Effector memory CD8-positive, alpha-beta T cell (primary cell): ENCODE measurements at regions not wholly inside any gene's neighbourhood (a gene's known extent, or its start where the extent isn't known, plus 50 kb on each side); places are given as distances from the start of the nearest gene placed in this dataset.

Experiments used
- ATAC-seq: fragments of 150-1000 bp; cut with Tn5 transposase; replicated peaks from 2 replicates; pipeline ENCODE4 v1.10.0; 2021; ENCODE audit warnings: mild to moderate bottlenecking, moderate library complexity
- DNase-seq, 3 experiments: peaks; one replicate each; pipeline ENCODE4 v3.0.0; 2021
- H3K27ac Mint-ChIP-seq, 2 donors: one replicate each; pipeline ENCODE4 v1.8.0; 2022; ENCODE audit warnings: mild to moderate bottlenecking in 2 of 2, mixed read lengths in 2 of 2, moderate library complexity in 2 of 2
- H3K27me3 Mint-ChIP-seq, 2 donors: one replicate each; pipeline ENCODE4 v1.8.0; 2022; ENCODE audit warnings: mixed read lengths in 2 of 2
- H3K36me3 Mint-ChIP-seq: one replicate; pipeline ENCODE4 v1.8.0; 2022; ENCODE audit warnings: mild to moderate bottlenecking, moderate library complexity, mixed read lengths; ENCODE audit not compliant: insufficient read depth
- H3K4me1 Mint-ChIP-seq, 2 donors: one replicate each; pipeline ENCODE4 v1.8.0; 2022; ENCODE audit warnings: low read depth in 2 of 2, mixed read lengths in 2 of 2
- H3K4me3 Mint-ChIP-seq, 2 donors: one replicate each; pipeline ENCODE4 v1.8.0; 2022; ENCODE audit warnings: mild to moderate bottlenecking in 2 of 2, mixed read lengths in 2 of 2, moderate library complexity in 2 of 2
- H3K9me3 Mint-ChIP-seq, 2 donors: one replicate each; pipeline ENCODE4 v1.8.0; 2022; ENCODE audit warnings: mixed read lengths in 2 of 2

DNA sequence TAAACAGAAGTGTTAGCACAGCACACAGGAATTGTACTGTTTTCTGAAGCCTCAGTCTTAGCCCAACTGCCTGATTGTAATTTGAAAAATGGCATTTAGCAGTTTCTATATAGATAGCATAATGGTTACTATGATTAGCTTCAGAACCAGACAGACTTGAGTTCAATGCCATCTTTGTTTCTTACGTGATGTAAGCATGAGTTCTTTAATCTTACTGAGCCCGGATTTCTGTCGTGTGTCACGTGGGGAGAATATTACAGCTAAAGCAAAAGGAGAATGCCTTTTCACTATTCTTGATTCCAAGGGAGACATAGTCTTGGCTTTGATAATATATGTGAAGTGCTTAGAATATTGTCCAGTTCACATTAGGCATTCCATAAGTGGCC, 407.3 kb downstream of the STIM2 start:
- Mint-ChIP-seq H3K27ac (no peak overlapping the region), H3K9me3 (peaks cover 0 to 2% of the 10 kb centered on the region in 2 donors), H3K4me3 (no peak overlapping the region), H3K4me1 (no peaks in the 10 kb centered on the region), H3K36me3 (no peaks in the 10 kb centered on the region), H3K27me3 (no peaks in the 10 kb centered on the region)
- DNase-seq: no peak
- no peak for ATAC-seq

DNA sequence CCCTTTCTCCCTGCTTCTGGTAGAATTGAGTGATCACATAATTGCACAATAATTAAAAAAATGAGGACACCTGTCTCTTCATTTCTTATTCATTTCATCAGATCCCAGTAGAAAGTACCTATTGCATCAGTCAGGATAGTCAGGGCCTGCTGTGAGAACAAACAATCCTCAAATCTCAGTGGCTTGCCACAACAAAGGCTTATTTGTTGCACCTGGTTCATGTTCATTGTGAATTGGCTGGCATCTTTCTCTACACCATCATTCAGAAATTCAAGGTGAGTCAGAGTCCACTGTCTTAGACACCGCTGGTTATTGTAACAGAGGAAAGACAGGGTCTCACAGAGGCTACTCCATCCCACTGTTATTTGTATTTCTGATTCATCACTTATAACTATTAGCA, 409.8 kb downstream of the STIM2 start:
- H3K27ac Mint-ChIP-seq: no peak overlapping the region
- H3K4me1 Mint-ChIP-seq: no peaks in the 10 kb centered on the region
- no peaks in the 10 kb centered on the region for H3K27me3 Mint-ChIP-seq
- DNase-seq (no peak), ATAC-seq (no peak)
- no peaks in the 10 kb centered on the region for H3K36me3 Mint-ChIP-seq
- H3K9me3 Mint-ChIP-seq: peaks cover 0 to 4% of the 10 kb centered on the region in 2 donors
- no peak overlapping the region for H3K4me3 Mint-ChIP-seq

GRCh38 chr4:27271555-27271954, 410.9 kb downstream of the STIM2 start:
- Mint-ChIP-seq H3K9me3 (peaks cover 0 to 4% of the 10 kb centered on the region in 2 donors), H3K36me3 (no peaks in the 10 kb centered on the region), H3K4me1 (no peaks in the 10 kb centered on the region), H3K27ac (no peak overlapping the region), H3K27me3 (no peaks in the 10 kb centered on the region), H3K4me3 (no peak overlapping the region)
- DNase-seq (no peak), ATAC-seq (no peak)

GRCh38 chr4:27272217-27272616, 411.6 kb downstream of the STIM2 start:
- no peak for ATAC-seq
- no peak overlapping the region for H3K27ac Mint-ChIP-seq

GRCh38 chr4:27276307-27277073, 415.8 kb downstream of the STIM2 start:
- Mint-ChIP-seq H3K4me1 (no peaks in the 10 kb centered on the region), H3K9me3 (peaks cover 8% of the 10 kb centered on the region in 2 donors), H3K27ac (no peak overlapping the region), H3K27me3 (no peaks in the 10 kb centered on the region), H3K36me3 (no peaks in the 10 kb centered on the region), H3K4me3 (no peak overlapping the region)
- ATAC-seq (no peak), DNase-seq (no peak)

More at GRCh38 chr4:27272217-27272616, 411.6 kb downstream of the STIM2 start:
- Mint-ChIP-seq H3K4me1 (no peaks in the 10 kb centered on the region), H3K4me3 (no peak overlapping the region), H3K9me3 (peaks cover 0 to 4% of the 10 kb centered on the region in 2 donors), H3K27me3 (no peaks in the 10 kb centered on the region), H3K36me3 (no peaks in the 10 kb centered on the region)
- DNase-seq: no peak

GRCh38 chr4:27278615-27279375, 418.2 kb downstream of the STIM2 start:
- H3K4me1 Mint-ChIP-seq: no peaks in the 10 kb centered on the region
- ATAC-seq: no peak

DNA sequence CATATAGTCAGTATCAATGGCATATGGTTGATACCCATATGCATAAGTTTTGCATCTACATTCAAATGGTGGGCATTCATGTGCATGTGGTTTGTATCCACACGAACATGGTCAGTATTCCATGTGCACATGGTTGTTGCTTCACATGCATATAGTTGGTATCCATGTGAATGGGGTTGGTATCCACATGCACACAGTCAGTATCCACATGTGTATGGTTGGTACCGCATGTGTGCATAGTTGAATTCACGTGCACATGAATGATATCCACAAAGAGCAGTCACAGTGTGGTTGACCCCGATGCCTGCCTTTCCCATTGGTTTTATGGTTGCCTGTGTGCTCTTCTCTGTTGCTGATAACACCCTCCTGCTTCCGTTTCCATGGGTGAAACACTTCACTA, 427.9 kb downstream of the STIM2 start:
- no peak overlapping the region for H3K27ac Mint-ChIP-seq
- peaks cover 5 to 11% of the 10 kb centered on the region in 2 donors for H3K9me3 Mint-ChIP-seq
- H3K4me3 Mint-ChIP-seq: no peak overlapping the region
- no peaks in the 10 kb centered on the region for H3K27me3 Mint-ChIP-seq
- H3K36me3 Mint-ChIP-seq: no peaks in the 10 kb centered on the region
- DNase-seq (no peak), ATAC-seq (no peak)
- H3K4me1 Mint-ChIP-seq: no peaks in the 10 kb centered on the region

More at GRCh38 chr4:27278615-27279375, 418.2 kb downstream of the STIM2 start:
- Mint-ChIP-seq H3K27me3 (no peaks in the 10 kb centered on the region), H3K4me3 (no peak overlapping the region), H3K9me3 (peaks cover 8% of the 10 kb centered on the region in 2 donors), H3K27ac (no peak overlapping the region), H3K36me3 (no peaks in the 10 kb centered on the region)
- no peak for DNase-seq

- peaks cover 5 to 11% of the 10 kb centered on the region in 2 donors for H3K9me3 Mint-ChIP-seq
- H3K36me3 Mint-ChIP-seq: no peaks in the 10 kb centered on the region
- no peak overlapping the region for H3K27ac Mint-ChIP-seq
- no peaks in the 10 kb centered on the region for H3K27me3 Mint-ChIP-seq
- ATAC-seq (no peak), DNase-seq (no peak)
- H3K4me1 Mint-ChIP-seq: no peaks in the 10 kb centered on the region
- H3K4me3 Mint-ChIP-seq: no peak overlapping the region
These were observed 429.1 kb downstream of the STIM2 start for GRCh38 chr4:27289704-27290103.

DNA sequence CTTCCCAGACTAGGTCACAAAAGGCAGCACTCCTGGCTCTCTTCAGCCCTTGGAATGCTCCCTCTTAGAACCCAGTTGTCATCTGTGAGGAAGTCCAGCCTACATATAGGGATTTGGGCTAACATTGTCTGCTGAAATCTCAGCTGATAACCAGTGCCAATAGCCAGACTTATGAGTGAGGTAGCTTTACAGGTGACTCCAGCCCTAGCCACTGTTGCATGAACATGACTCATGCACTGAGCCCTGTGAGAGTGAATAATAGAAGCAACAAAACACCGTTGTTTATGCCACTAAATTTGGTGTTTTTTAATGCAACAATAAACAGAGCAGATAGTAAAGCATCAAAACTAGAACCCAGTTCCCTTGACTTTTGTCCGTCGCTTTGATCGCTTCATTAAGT, 433.2 kb downstream of the STIM2 start:
- Mint-ChIP-seq H3K4me3 (no peak overlapping the region), H3K4me1 (no peaks in the 10 kb centered on the region), H3K27ac (no peak overlapping the region), H3K9me3 (peaks cover 5 to 9% of the 10 kb centered on the region in 2 donors), H3K27me3 (no peaks in the 10 kb centered on the region), H3K36me3 (no peaks in the 10 kb centered on the region)
- ATAC-seq (no peak), DNase-seq (no peak)

DNA sequence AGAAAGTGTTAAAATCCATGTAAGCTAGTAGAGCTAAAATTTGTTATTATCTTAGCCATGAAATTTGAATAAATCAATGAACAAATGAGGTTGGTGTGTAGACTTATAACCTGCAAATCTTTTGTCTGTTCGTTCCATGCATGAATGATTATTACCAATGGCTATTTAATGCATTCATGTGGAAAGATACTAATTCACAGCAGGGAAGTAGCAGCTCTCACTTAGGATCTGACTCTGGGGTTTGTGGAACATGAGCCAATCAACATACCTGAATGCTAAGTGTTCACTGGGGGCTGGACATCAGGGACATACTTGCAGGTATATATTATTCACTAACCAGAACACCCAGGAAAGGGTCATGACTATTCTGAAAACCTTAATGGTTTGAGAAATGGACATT, 444.1 kb downstream of the STIM2 start:
- no peak for ATAC-seq
- H3K36me3 Mint-ChIP-seq: no peaks in the 10 kb centered on the region
- no peak for DNase-seq
- H3K27me3 Mint-ChIP-seq: no peaks in the 10 kb centered on the region
- H3K4me1 Mint-ChIP-seq: no peaks in the 10 kb centered on the region
- H3K27ac Mint-ChIP-seq: no peak overlapping the region
- no peak overlapping the region for H3K4me3 Mint-ChIP-seq
- peaks cover 0 to 15% of the 10 kb centered on the region in 2 donors for H3K9me3 Mint-ChIP-seq

- Mint-ChIP-seq H3K36me3 (no peaks in the 10 kb centered on the region), H3K9me3 (peaks cover 0 to 15% of the 10 kb centered on the region in 2 donors), H3K4me3 (no peak overlapping the region), H3K27me3 (no peaks in the 10 kb centered on the region), H3K27ac (no peak overlapping the region), H3K4me1 (no peaks in the 10 kb centered on the region)
- DNase-seq: no peak
- ATAC-seq: no peak
These were observed 444.6 kb downstream of the STIM2 start for GRCh38 chr4:27305246-27305645.

DNA sequence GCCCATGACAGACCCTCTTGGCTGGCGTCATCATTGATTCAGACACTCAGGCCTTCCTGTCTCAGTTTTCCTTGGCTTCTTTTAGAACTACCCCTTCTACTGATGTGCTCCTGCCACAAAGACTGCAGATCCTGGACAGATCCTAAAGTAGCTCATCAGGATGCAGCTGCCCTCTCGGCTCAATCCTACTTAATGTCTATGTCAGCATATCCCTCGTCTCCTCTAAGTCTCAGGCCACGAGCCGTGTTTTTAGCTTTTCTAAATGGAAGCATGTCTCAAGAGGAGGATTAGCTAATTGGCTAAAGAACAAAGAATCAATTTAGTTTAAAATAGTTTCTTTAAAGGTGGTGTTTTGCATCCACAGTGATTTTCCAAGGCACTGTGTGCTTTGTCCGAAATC, 447.7 kb downstream of the STIM2 start:
- no peaks in the 10 kb centered on the region for H3K36me3 Mint-ChIP-seq
- ATAC-seq (no peak), DNase-seq (no peak)
- H3K9me3 Mint-ChIP-seq: peaks cover 4 to 7% of the 10 kb centered on the region in 2 donors
- no peak overlapping the region for H3K4me3 Mint-ChIP-seq
- H3K27ac Mint-ChIP-seq: no peak overlapping the region
- H3K27me3 Mint-ChIP-seq: no peaks in the 10 kb centered on the region
- H3K4me1 Mint-ChIP-seq: no peaks in the 10 kb centered on the region

DNA sequence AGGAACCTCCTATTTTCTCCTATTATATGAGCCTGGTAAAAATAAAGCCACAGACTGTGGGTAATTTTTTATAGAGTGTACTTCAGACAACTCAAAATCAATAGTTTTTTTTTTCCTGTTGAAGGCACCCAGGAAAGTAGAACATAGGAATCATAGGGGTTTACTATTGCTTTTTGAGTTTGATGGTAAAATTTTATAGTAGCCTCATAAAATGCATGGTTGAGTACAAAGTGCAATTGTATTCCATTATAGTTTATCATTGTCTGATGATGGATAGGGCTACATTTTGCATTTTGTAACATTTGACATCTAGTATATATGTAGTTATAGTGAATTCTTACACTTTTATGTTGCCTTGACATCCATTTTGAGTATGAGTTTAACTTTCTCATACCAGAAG, 455.0 kb downstream of the STIM2 start:
- H3K4me3 Mint-ChIP-seq: no peak overlapping the region
- no peaks in the 10 kb centered on the region for H3K4me1 Mint-ChIP-seq
- no peaks in the 10 kb centered on the region for H3K36me3 Mint-ChIP-seq
- H3K27me3 Mint-ChIP-seq: peaks cover 0 to 7% of the 10 kb centered on the region in 2 donors
- peaks cover 6 to 12% of the 10 kb centered on the region in 2 donors for H3K9me3 Mint-ChIP-seq
- no peak for DNase-seq
- no peak for ATAC-seq
- no peak overlapping the region for H3K27ac Mint-ChIP-seq

DNA sequence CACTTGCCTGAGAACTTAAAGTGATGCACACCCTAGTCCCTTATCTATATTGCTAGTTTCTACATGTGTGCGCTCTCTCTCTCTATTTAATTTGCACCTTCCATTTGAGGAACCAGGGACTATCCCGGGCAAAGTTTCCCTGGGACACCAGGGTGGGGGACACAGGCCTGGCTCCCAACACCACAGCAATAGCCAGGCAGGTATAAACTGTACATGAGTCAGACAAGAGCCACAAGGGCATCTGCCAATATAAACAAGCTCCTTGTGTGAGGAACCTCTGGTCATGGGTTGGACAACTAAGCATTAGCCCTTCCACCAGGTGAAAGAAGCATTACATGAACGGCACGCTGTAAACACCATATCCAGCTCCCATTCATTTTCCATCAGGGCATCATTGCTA, 455.5 kb downstream of the STIM2 start:
- no peak for ATAC-seq
- H3K27ac Mint-ChIP-seq: no peak overlapping the region

More for the DNA sequence above, 455.5 kb downstream of the STIM2 start:
- no peak overlapping the region for H3K4me3 Mint-ChIP-seq
- H3K27me3 Mint-ChIP-seq: peaks cover 0 to 7% of the 10 kb centered on the region in 2 donors
- peaks cover 6 to 12% of the 10 kb centered on the region in 2 donors for H3K9me3 Mint-ChIP-seq
- H3K36me3 Mint-ChIP-seq: no peaks in the 10 kb centered on the region
- no peaks in the 10 kb centered on the region for H3K4me1 Mint-ChIP-seq
- DNase-seq: no peak
